Mesothelial cell of epicardium (in vitro differentiated cells): ENCODE measurements at regions not wholly inside any gene's neighbourhood (a gene's known extent, or its start where the extent isn't known, plus 50 kb on each side); places are given as distances from the start of the nearest gene placed in this dataset.

Source experiments
- DNase-seq, 2 experiments: peaks; one replicate each; pipeline ENCODE4 v3.0.0; 2021; ENCODE audit warnings: low spot score in 2 of 2; ENCODE audit not compliant: unreplicated experiment in 2 of 2
- H3K27ac Mint-ChIP-seq: 2 replicates; pipeline ENCODE4 v1.8.0; 2021; ENCODE audit warnings: mixed read lengths
- H3K27me3 Mint-ChIP-seq: 2 replicates; pipeline ENCODE4 v1.8.0; 2021; ENCODE audit warnings: low read depth, mixed read lengths
- H3K36me3 Mint-ChIP-seq: 2 replicates; pipeline ENCODE4 v1.8.0; 2021; ENCODE audit warnings: mixed read lengths
- H3K4me1 Mint-ChIP-seq: 2 replicates; pipeline ENCODE4 v1.8.0; 2021; ENCODE audit warnings: mixed read lengths
- H3K4me3 Mint-ChIP-seq: 2 replicates; pipeline ENCODE4 v1.8.0; 2021; ENCODE audit warnings: mild to moderate bottlenecking, moderate library complexity, mixed read lengths
- H3K9me3 Mint-ChIP-seq: 2 replicates; pipeline ENCODE4 v1.8.0; 2021; ENCODE audit warnings: mixed read lengths
- TF ChIP-seq, protein P1 (sequence below): fragments of 200-600 bp; sonication (generic); IDR thresholded peaks from one replicate; pipeline ENCODE4 v1.5.0; 2021; ENCODE audit warnings: antibody characterized with exemption; ENCODE audit not compliant: unreplicated experiment

DNA sequence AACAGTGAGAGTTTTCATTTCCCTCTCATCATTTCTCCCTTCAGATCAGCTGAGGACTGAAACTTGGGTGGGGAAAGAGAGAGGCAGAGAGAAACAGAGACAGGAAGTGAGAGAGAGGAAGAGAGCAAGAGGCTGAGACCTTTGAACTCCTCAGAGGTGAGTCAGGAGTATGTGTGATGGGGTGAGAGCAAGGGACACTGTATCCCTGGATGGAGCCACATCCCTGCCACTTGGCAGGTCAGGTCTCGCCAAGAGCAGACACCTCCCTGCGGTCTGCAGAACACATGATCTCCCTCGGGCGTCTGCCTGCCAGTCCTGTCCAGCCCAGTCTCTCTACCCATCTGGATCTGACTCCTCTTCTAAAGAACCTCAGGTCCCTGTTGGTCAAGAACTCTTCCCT is 62.7 kb upstream of the SYNDIG1 start:
- TF ChIP-seq, protein P1, sequence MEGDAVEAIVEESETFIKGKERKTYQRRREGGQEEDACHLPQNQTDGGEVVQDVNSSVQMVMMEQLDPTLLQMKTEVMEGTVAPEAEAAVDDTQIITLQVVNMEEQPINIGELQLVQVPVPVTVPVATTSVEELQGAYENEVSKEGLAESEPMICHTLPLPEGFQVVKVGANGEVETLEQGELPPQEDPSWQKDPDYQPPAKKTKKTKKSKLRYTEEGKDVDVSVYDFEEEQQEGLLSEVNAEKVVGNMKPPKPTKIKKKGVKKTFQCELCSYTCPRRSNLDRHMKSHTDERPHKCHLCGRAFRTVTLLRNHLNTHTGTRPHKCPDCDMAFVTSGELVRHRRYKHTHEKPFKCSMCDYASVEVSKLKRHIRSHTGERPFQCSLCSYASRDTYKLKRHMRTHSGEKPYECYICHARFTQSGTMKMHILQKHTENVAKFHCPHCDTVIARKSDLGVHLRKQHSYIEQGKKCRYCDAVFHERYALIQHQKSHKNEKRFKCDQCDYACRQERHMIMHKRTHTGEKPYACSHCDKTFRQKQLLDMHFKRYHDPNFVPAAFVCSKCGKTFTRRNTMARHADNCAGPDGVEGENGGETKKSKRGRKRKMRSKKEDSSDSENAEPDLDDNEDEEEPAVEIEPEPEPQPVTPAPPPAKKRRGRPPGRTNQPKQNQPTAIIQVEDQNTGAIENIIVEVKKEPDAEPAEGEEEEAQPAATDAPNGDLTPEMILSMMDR, result no peak
- H3K27ac Mint-ChIP-seq, result no peak overlapping the region
- H3K36me3 Mint-ChIP-seq, result no peaks in the 10 kb centered on the region
- peaks cover 16% of the 10 kb centered on the region for H3K27me3 Mint-ChIP-seq
- no peak for DNase-seq
- H3K4me1 Mint-ChIP-seq, result no peaks in the 10 kb centered on the region
- H3K4me3 Mint-ChIP-seq, result no peak overlapping the region
- H3K9me3 Mint-ChIP-seq, result no peaks in the 10 kb centered on the region

DNA sequence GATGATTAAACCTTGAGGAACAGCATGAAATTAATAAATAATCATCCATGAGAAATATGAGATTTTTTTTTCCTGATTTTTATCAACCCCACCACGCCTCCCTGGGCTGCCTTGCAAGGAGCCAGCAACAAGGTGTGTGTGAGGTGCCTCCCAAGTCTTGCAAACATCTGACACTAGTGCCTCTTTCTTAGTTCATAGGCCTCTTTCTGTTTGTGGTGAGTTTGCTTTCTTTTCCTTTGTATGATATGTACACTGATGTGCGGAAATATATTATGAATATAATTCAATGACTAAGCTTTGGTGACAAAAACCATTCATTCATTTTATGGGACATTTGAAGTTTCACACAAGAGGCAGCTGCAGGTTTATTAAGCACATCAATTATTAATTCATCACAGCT is 63.2 kb upstream of the SYNDIG1 start:
- DNase-seq, result no peak
- TF ChIP-seq, protein P1, result no peak
- Mint-ChIP-seq H3K27ac (no peak overlapping the region), H3K4me3 (no peak overlapping the region), H3K9me3 (no peaks in the 10 kb centered on the region), H3K36me3 (no peaks in the 10 kb centered on the region), H3K4me1 (no peaks in the 10 kb centered on the region), H3K27me3 (peaks cover 16% of the 10 kb centered on the region)

DNA sequence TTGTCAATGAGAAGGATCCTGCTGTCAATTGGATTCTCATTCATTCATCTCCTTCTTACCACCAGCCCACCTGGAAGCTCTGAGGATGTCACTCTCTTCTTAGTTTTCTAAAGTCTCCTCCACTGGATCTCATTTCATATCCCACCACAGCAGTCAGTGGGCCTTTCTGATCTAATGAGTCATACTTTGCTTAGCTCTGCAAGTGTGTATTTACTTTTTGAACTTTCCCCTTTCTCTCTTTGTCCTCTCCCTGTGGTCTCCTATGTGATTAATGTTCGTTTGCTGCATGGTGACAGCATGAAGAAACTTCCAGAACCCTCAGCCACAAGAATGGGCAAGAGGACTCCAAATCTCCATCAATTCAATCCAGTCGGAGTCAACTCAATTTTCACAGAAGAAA is 63.6 kb upstream of the SYNDIG1 start:
- Mint-ChIP-seq H3K9me3 (no peaks in the 10 kb centered on the region), H3K27ac (no peak overlapping the region), H3K4me1 (no peaks in the 10 kb centered on the region), H3K4me3 (no peak overlapping the region), H3K36me3 (no peaks in the 10 kb centered on the region), H3K27me3 (peaks cover 16% of the 10 kb centered on the region)
- TF ChIP-seq, protein P1, result no peak
- no peak for DNase-seq

DNA sequence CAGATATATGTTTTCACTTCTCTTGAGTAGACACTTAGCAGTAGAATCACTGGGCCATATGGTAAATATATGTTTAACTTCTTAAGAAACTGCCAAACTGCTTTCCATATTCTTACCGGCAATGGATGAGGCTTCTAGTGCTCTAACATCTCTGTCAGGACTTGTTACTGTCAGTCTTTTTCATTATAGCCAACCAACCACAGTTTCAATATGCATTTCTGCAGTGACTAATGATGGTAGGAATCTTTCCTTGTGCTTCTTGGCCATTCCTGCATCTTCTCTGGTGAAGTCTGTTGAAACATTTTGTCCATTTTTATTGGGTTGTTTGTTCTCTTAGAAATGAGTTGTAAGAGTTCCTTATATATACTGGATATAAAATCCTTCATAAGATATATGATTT is 66.0 kb upstream of the SYNDIG1 start:
- TF ChIP-seq, protein P1, result no peak
- no peaks in the 10 kb centered on the region for H3K36me3 Mint-ChIP-seq
- no peaks in the 10 kb centered on the region for H3K4me1 Mint-ChIP-seq
- peaks cover 4% of the 10 kb centered on the region for H3K9me3 Mint-ChIP-seq
- DNase-seq, result no peak
- no peak overlapping the region for H3K4me3 Mint-ChIP-seq
- peaks cover 13% of the 10 kb centered on the region for H3K27me3 Mint-ChIP-seq
- H3K27ac Mint-ChIP-seq, result no peak overlapping the region

DNA sequence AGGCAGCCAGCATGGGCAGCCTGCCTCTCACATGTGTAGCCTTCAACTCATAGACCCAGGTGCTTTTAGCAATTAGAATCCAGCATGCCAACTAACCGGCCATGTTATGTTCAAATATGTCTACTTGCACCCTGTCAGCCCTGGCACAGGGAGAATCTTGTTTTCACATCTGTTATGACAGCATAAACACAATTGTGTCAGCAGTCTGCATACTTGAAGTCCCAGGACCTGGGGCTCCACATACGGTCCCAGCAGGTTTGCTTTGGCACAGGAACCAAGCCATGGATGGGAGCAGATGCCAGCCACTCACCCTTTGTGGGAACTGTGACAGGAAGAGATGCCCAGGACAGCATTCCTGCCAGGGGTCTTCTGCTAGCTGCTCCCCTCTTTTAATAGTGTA is 67.2 kb upstream of the SYNDIG1 start:
- Mint-ChIP-seq H3K4me1 (no peaks in the 10 kb centered on the region), H3K4me3 (no peak overlapping the region), H3K36me3 (no peaks in the 10 kb centered on the region), H3K27me3 (peaks cover 13% of the 10 kb centered on the region), H3K27ac (no peak overlapping the region), H3K9me3 (peaks cover 13% of the 10 kb centered on the region)
- no peak for DNase-seq
- TF ChIP-seq, protein P1, result no peak

DNA sequence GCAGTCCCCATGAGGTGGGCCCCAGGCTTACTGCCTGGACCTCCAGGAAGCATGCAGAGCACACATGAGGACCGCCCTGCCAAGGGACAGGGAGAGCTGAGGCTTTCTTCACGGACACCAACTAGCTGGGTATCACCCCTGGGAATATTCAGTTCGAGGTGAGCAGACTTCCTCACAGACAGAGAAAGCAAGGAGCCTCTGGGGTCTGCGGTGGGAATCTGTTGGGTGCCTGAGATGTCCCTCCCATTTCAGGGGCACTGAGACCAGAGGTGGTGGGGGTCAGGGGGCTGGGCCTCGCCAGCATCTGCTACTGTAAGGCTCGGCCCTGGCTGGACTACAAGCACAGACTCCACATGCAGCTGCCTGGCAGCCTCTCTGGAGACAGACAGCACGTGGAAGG is 74.3 kb upstream of the SYNDIG1 start:
- Mint-ChIP-seq H3K36me3 (no peaks in the 10 kb centered on the region), H3K4me1 (no peaks in the 10 kb centered on the region), H3K4me3 (no peak overlapping the region), H3K27ac (no peak overlapping the region), H3K27me3 (peaks cover 44% of the 10 kb centered on the region), H3K9me3 (peaks cover 16% of the 10 kb centered on the region)
- TF ChIP-seq, protein P1, result no peak
- no peak for DNase-seq
